Smooth muscle cell (in vitro differentiated cells): ENCODE measurements at regions not wholly inside any gene's neighbourhood (a gene's known extent, or its start where the extent isn't known, plus 50 kb on each side); places are given as distances from the start of the nearest gene placed in this dataset.
"Not testable (repeated sequence)": the region's sequence is repeated elsewhere in the genome, so short reads cannot be mapped to it uniquely, and the experiment has no call there.

ENCODE experiments used
- DNase-seq: peaks from one replicate; lab custom pipeline; 2025; ENCODE audit not compliant: unreplicated experiment; lab: John Stamatoyannopoulos, UW
- H2AFZ ChIP-seq: fragments of 200-600 bp; sonication (generic); 2 replicates; pipeline ENCODE4 v1.6.0; 2016; ENCODE audit warnings: antibody characterized with exemption, low read depth, mild to moderate bottlenecking
- H3F3A ChIP-seq: fragments of 200-600 bp; sonication (generic); 2 replicates; pipeline ENCODE4 v1.6.0; 2017; ENCODE audit warnings: antibody characterized with exemption, low read depth
- H3K27ac ChIP-seq: fragments of 200-600 bp; sonication (generic); 2 replicates; pipeline ENCODE4 v1.5.1; 2016; ENCODE audit warnings: low read depth, mild to moderate bottlenecking
- H3K27me3 ChIP-seq: fragments of 200-600 bp; sonication (generic); 2 replicates; pipeline ENCODE4 v1.6.1; 2016; ENCODE audit warnings: low read depth, mild to moderate bottlenecking
- H3K36me3 ChIP-seq: fragments of 200-600 bp; sonication (generic); 2 replicates; pipeline ENCODE4 v1.5.1; 2016; ENCODE audit warnings: low read depth
- H3K4me1 ChIP-seq: fragments of 200-600 bp; sonication (generic); 2 replicates; pipeline ENCODE4 v1.5.1; 2016; ENCODE audit warnings: low read depth
- H3K4me2 ChIP-seq: fragments of 200-600 bp; sonication (generic); 2 replicates; pipeline ENCODE4 v1.6.0; 2016; ENCODE audit warnings: mild to moderate bottlenecking
- H3K4me3 ChIP-seq: fragments of 200-600 bp; sonication (generic); 2 replicates; pipeline ENCODE4 v1.5.1; 2016; ENCODE audit warnings: mild to moderate bottlenecking
- H3K79me2 ChIP-seq: fragments of 200-600 bp; sonication (generic); 2 replicates; pipeline ENCODE4 v1.6.0; 2016; ENCODE audit warnings: low read depth, mild to moderate bottlenecking
- H3K9ac ChIP-seq: fragments of 200-600 bp; sonication (generic); 2 replicates; pipeline ENCODE4 v1.6.0; 2016; ENCODE audit warnings: low read depth
- H3K9me3 ChIP-seq: fragments of 200-600 bp; sonication (generic); replicated peaks from 2 replicates; pipeline ENCODE4 v1.5.1; 2016; ENCODE audit warnings: low read depth
- H4K20me1 ChIP-seq: fragments of 200-600 bp; sonication (generic); 2 replicates; pipeline ENCODE4 v1.6.0; 2016; ENCODE audit warnings: low read depth
- CTCF ChIP-seq: fragments of 200-600 bp; sonication (generic); IDR thresholded peaks from 2 replicates; pipeline ENCODE4 v1.5.1; 2017; ENCODE audit warnings: borderline replicate concordance, mild to moderate bottlenecking, antibody characterized with exemption; ENCODE audit not compliant: insufficient read depth, poor library complexity, severe bottlenecking
- WGBS: methylation state at CpG from one replicate; pipeline ENCODE4 v1.1.7; 2016; ENCODE audit warnings: low lambda C conversion rate; 5-methylcytosine and 5-hydroxymethylcytosine counted together

- TF ChIP-seq CTCF: no peak
- WGBS: 86% methylated on average over 12 of the region's 12 CpGs
Measured at GRCh38 chr5:163947848-163948666, 442.6 kb downstream of the MAT2B start.

GRCh38 chr5:163950248-163950647, 444.8 kb downstream of the MAT2B start:
- Histone ChIP-seq H3K4me1 (no peaks in the 10 kb centered on the region), H3K9ac (no peak overlapping the region), H2AFZ (no peak overlapping the region), H3F3A (no peaks in the 10 kb centered on the region), H3K27ac (no peak overlapping the region), H4K20me1 (no peaks in the 10 kb centered on the region), H3K79me2 (no peaks in the 10 kb centered on the region), H3K4me2 (no peak overlapping the region), H3K9me3 (no peaks in the 10 kb centered on the region), H3K27me3 (no peaks in the 10 kb centered on the region), H3K36me3 (no peaks in the 10 kb centered on the region), H3K4me3 (no peak overlapping the region)
- 58% methylated on average over 3 of the region's 3 CpGs for WGBS
- TF ChIP-seq CTCF: no peak
- no peak for DNase-seq

More at GRCh38 chr5:163947848-163948666, 442.6 kb downstream of the MAT2B start:
- H3K27ac ChIP-seq: no peak overlapping the region
- H3K4me2 ChIP-seq: no peak overlapping the region
- no peak overlapping the region for H2AFZ ChIP-seq
- no peak for DNase-seq
- H3K27me3 ChIP-seq: no peaks in the 10 kb centered on the region
- H3K4me1 ChIP-seq: no peaks in the 10 kb centered on the region
- H4K20me1 ChIP-seq: no peaks in the 10 kb centered on the region
- H3K79me2 ChIP-seq: no peaks in the 10 kb centered on the region
- H3F3A ChIP-seq: no peaks in the 10 kb centered on the region
- no peaks in the 10 kb centered on the region for H3K9me3 ChIP-seq
- H3K9ac ChIP-seq: no peak overlapping the region
- H3K36me3 ChIP-seq: no peaks in the 10 kb centered on the region
- H3K4me3 ChIP-seq: no peak overlapping the region

- TF ChIP-seq CTCF: no peak
- Histone ChIP-seq H2AFZ (no peak overlapping the region), H3K9ac (no peak overlapping the region), H3K9me3 (no peaks in the 10 kb centered on the region), H3K27me3 (no peaks in the 10 kb centered on the region), H3K4me2 (no peak overlapping the region), H3K4me1 (no peaks in the 10 kb centered on the region), H3K27ac (no peak overlapping the region), H3K79me2 (no peaks in the 10 kb centered on the region), H3K36me3 (no peaks in the 10 kb centered on the region), H4K20me1 (no peaks in the 10 kb centered on the region), H3F3A (no peaks in the 10 kb centered on the region), H3K4me3 (no peak overlapping the region)
- 76% methylated on average over 4 of the region's 4 CpGs for WGBS
- no peak for DNase-seq
Measured at GRCh38 chr5:163951069-163951468, 445.6 kb downstream of the MAT2B start.

- no peaks in the 10 kb centered on the region for H3K79me2 ChIP-seq
- no peak overlapping the region for H3K9ac ChIP-seq
- H3K9me3 ChIP-seq: no peaks in the 10 kb centered on the region
- WGBS: 81% methylated on average over 8 of the region's 8 CpGs
- H3F3A ChIP-seq: no peaks in the 10 kb centered on the region
- H3K27ac ChIP-seq: no peak overlapping the region
- no peaks in the 10 kb centered on the region for H4K20me1 ChIP-seq
- no peak for DNase-seq
- no peaks in the 10 kb centered on the region for H3K4me1 ChIP-seq
- TF ChIP-seq CTCF: no peak
- H2AFZ ChIP-seq: no peak overlapping the region
- H3K4me2 ChIP-seq: no peak overlapping the region
- no peak overlapping the region for H3K4me3 ChIP-seq
- no peaks in the 10 kb centered on the region for H3K36me3 ChIP-seq
- H3K27me3 ChIP-seq: peaks cover 3% of the 10 kb centered on the region
Measured at GRCh38 chr5:163953901-163954300, 448.5 kb downstream of the MAT2B start.

GRCh38 chr5:163961230-163961629, 455.8 kb downstream of the MAT2B start:
- H3K27me3 ChIP-seq, H3K9ac ChIP-seq, H2AFZ ChIP-seq, H3K4me2 ChIP-seq, H3K4me1 ChIP-seq, H3K4me3 ChIP-seq, DNase-seq, H3F3A ChIP-seq, H3K27ac ChIP-seq, H3K36me3 ChIP-seq, H3K79me2 ChIP-seq, H4K20me1 ChIP-seq, H3K9me3 ChIP-seq: not testable (repeated sequence)
- WGBS: 82% methylated on average over 5 of the region's 5 CpGs
